Mucosa of gallbladder (tissue), 1 donor: ENCODE measurements at regions not wholly inside any gene's neighbourhood (a gene's known extent, or its start where the extent isn't known, plus 50 kb on each side); places are given as distances from the start of the nearest gene placed in this dataset.
"Not testable (repeated sequence)": the region's sequence is repeated elsewhere in the genome, so short reads cannot be mapped to it uniquely, and the experiment has no call there.

Experiments used
- DNase-seq: peaks from one replicate; pipeline ENCODE4 v3.0.0-alpha.2; 2020; ENCODE audit warnings: low spot score
- donor health status: DM: no; HTN: no; CAD: no.

- no peak for DNase-seq
Observed at GRCh38 chr10:83750604-83751003, 388.7 kb upstream of the GHITM start.

GRCh38 chr10:83753490-83753889 is 385.8 kb upstream of the GHITM start:
- no peak for DNase-seq

DNA sequence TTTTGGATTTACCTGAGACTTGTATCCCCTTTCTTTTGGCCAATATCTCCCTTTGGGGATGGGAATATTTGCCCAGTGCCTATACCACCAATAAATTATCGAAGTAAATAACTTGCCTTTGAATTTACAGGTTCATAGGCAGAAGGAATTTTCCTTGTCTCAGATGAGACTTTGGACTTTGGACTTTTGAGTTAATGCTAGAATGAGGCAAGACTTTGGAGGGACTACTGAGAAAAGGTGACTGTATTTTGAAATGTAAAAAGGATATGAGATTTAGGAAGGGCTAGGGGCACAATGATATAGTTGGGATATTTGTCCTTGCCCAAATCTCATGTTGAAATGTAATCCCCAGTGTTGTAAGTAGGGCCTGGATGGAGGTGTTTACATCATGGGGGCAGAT is 384.5 kb upstream of the GHITM start:
- no peak for DNase-seq

DNA sequence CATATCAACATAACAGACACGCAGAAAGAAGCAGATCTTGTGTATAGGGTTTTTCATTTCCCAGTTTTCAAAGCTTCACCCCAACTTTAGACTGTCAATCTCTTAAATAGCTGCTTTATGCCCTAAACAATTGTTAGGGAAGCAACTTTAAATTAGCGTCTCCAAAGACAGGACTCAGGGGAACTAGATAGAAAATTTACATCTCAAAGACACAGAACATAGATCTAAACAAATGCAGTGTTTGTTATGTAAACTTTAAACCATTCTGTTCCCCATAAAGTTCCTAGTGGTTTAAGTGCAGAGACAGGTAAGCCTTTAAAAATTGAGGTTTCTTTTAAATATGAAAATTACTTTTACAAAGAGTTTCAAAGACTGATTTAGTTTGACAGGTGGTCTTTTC is 379.2 kb upstream of the GHITM start:
- DNase-seq, result no peak

DNA sequence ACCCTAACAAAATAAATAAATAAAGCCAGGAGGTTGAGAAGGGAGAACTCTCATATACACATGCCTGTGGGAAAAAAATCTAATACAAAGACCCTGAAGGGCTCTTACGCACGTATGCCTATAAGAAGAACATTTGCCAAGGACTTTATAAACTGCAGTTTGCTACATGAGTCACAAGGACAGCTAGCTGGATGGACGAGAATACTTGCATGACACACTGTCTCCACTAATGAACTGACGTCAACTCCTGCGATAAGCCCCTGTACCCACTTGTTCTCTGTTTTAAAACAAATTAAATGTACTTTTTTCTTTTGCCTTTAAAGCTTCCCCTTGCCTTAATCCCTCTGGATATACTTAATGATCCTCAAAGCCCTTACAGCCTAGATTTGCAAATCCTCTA is 374.6 kb upstream of the GHITM start:
- DNase-seq, result no peak

GRCh38 chr10:83765731-83766130 is 373.6 kb upstream of the GHITM start:
- DNase-seq, result no peak

DNA sequence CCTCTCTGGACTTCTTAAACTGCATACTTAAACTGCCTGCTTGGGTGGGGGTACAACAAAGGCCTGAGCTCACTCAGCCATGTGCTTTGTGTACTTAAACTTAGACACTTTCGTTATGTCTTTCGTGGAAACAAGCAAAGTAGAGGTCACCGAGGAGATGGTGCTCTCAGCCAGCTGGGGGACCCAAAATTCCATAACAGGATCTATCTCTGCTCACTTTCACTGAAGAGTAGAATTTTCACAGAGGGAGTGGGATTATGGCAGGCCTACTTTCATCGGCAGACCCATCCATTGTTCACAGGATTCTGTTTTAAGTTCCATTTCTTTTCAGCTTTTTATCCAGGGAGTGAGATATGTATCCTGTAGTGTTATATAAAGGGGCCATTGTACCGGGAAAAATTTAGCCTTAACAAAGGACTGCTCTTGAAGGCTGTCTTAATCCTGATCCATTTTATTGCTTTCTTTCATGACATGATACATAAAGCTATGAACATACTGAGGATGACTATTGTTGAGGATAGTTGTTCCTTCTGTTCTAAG is 370.0 kb upstream of the GHITM start:
- DNase-seq, result no peak

DNA sequence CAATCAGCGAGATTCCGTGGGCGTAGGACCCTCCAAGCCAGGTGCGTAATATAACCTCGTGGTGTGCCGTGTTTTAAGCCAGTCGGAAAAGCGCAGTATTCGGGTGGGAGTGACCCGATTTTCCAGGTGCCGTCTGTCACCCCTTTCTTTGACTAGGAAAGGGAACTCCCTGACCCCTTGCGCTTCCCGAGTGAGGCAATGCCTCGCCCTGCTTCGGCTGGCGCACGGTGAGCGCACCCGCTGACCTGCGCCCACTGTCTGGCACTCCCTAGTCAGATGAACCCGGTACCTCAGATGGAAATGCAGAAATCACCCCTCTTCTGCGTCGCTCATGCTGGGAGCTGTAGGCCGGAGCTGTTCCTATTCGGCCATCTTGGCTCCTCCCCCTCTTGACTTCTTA is 352.6 kb upstream of the GHITM start:
- DNase-seq, result not testable (repeated sequence)

- DNase-seq, result no peak
Observed at GRCh38 chr10:83801983-83802382, 337.3 kb upstream of the GHITM start.

DNA sequence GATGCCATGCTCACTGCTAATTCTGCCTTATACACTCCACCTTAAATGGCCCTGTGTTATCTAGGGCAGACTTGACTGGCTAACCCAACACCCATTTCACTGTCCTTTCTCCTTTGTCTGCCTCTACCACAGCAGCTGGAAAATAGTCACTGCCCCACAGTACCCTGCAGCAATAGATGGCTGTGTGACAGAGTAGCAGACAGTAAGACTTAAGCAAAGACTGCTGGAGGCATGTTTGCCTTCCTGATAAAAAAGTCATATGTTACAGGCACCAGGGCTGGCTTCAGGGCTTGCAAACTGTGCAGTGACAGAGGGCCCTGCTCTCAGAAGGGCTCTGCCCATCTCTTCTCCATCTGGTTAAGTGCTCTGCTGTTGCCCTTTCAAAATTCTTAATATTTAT is 332.6 kb upstream of the GHITM start:
- DNase-seq, result no peak

DNA sequence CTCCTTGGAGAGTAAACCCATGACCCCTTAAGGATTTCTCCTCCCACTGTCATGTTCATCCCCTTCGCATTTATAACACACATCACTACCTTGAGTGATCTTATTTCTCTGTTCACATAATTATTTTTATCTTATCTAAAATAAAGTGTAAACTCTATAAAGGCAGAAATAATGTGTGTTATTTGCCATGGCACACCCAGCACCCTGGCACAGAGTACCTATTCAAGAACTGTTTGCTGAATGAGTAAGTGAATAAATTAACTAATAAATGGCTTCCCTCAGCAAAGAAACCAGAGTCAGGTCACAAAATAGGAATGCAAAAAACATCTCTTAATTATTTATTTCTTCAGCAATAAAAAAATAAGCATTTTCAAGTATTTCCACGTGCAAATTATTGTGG is 330.3 kb upstream of the GHITM start:
- DNase-seq, result no peak

- no peak for DNase-seq
Observed at GRCh38 chr10:83816942-83817341, 322.4 kb upstream of the GHITM start.

- no peak for DNase-seq
Observed at GRCh38 chr10:83817797-83818196, 321.5 kb upstream of the GHITM start.

- DNase-seq, result no peak
Observed at GRCh38 chr10:83819609-83820008, 319.7 kb upstream of the GHITM start.

- no peak for DNase-seq
Observed at GRCh38 chr10:83820033-83820432, 319.3 kb upstream of the GHITM start.

GRCh38 chr10:83824099-83824498 is 315.2 kb upstream of the GHITM start:
- no peak for DNase-seq

DNA sequence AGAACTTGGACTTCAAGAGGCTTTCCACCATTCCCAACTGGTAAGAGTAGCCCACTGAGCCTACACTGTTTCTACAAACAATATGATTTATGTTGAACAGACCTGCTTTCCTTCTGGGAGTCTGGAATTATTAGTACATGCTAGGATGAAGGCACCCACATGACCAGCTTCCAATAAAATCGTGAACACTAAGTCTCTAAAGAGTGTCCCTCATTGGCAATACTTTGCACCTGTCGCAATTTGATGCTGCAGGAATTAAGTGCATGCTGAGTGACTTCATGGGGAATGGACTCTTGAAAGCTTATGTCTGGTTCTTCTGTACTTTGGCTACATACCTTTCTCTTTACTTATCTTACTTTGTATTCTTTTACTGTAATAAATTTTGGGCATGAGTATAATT is 305.2 kb upstream of the GHITM start:
- DNase-seq, result no peak

DNA sequence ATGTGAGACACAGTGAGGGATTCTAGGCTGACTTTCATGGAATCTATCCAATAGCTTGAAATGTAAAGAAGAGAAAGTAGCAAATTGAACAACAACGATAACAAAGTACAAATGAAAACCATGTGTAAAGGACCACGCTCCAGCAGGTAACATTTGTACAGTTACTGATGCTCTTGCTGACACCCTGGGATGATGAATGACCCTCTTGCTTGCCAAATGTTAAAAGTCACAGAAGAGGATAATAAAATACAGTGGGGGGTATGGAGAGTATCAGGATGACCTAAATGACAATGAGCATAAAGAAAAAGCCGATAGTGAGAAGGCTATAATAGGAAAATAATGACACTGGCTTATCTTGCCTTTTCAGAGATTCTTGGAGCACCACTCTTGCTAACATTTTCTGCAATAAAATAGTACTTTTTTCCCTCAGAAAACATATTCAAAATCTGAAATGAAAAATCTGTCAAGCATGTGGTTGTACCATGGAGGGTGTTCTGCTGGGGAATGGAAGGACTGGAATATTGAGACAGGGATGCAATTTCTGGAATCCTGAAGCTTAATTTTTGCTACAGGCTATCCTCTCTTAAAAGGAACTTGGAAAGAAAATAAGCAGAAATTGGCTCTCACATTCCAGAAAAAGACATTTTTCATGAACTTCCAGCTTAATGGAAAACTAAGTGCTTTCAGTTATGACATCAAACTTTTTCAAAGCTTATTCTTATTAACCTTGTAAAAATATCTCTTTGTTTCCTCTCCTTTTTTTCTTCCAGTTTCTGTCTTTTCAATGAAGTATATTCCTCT is 303.2 kb upstream of the GHITM start:
- no peak for DNase-seq

- DNase-seq, result no peak
Observed at GRCh38 chr10:83848677-83849076, 290.6 kb upstream of the GHITM start.

DNA sequence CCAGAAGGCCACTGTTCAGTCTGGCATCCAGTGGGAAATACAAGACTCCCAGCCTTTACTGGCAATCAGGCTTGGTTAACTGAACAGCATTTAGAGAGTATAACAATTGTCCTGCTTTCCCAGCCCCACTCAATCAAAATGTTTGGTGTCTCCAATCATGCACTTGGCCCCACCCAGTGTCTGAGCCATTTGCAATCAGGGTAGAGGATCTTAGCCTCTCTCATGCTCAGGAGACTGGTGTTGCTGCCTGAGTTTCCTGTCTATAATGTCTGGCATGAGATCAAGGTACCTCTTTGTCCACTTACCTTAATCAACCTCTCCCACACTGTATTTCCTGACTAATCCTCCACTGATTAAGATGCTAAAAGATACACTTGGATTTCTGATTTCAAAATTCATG is 290.2 kb upstream of the GHITM start:
- DNase-seq, result no peak

DNA sequence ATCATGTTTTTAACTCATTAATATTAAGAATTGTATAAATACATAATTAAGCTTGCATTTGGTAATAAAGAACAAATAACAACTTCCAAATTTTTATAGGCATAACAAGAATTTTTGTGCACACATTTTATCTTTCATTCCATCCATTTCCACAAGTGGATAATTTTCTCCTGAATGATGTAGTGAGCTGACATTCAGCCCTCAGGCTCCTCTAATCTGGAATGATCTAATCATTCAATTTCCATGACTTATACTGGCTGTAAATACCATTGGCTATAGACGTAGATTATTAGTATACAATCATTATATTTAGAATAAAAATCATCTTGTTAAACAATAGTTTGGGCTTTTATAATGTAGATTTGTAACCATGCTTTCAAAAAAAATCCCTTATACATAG is 287.2 kb upstream of the GHITM start:
- no peak for DNase-seq

DNA sequence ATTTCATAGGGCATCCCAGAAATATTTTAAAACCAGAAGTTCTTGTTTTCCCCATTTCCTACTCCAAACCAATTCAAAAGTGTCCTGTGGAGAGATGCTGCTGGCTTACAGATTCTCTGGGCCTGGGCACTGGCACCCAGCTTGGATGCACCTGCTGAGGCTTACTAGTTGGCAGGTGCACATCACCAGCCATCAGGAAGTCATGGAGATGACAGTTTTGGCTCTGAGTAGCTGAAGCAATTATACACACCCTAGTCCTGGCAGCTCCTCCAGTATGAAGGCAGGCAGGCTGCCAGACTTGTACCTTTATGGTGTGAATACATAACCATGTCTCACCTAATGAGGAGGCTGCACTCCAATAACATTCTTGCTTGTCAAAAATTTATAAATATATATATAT is 276.6 kb upstream of the GHITM start:
- DNase-seq, result no peak

DNA sequence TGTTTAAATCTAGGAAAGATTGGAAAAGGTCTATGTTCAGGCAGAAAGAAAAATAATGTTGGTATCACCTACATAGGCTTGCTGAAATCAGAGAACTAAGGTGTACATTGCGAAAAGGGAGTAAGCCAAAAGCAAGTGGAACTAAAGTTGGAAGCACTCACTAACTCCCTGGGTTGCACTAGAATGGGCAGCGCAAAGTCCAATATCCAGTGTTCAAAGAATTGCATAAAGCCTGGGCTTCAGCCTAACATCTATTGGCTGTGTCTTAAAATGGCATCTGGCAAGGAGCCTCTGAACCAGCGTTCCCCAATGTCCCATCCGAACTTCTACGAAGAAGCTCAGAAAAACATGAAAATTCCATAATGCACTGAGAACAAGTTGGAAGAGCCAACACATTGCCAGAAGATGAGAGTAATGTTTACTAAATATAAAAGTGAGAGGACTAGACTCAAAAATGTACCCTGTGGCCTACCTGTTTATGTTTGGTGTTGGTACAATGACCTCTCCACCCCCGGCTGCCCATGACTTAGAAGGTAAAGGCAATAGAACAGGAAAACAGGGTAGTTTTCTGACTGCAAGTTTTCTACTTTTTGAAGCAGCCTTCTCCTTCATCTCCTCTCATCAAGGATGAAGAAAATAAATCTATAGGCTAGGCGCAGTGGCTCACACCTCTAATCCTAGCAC is 275.9 kb upstream of the GHITM start:
- no peak for DNase-seq
